ENCODE measurements at regions not wholly inside any gene's neighbourhood (a gene's known extent, or its start where the extent isn't known, plus 50 kb on each side); places are given as distances from the start of the nearest gene placed in this dataset.

- no peaks in the 10 kb centered on the region for H3K36me3 ChIP-seq
- H3K27ac ChIP-seq, result no peak overlapping the region
- no peak overlapping the region for H3K4me3 ChIP-seq (replicated peaks in 1 of 3)
- 84 to 85% methylated on average over 4 of the region's 4 CpGs for WGBS, 2 donors
- intact Hi-C loops (cut with DNase I), result no loop called here
- H3K4me1 ChIP-seq, result peaks cover 0 to 29% of the 10 kb centered on the region in 2 donors
- H3K27me3 ChIP-seq, result no peaks in the 10 kb centered on the region
- DNase-seq, result no peak
- H3K9me3 ChIP-seq, result no peaks in the 10 kb centered on the region
- no peak for TF ChIP-seq POLR2A (IDR thresholded peaks at IDR 0.05)
These were observed 526.9 kb downstream of the RFC3 start for GRCh38 chr13:34344816-34345215.

- intact Hi-C loops (cut with DNase I), result no loop called here
- H3K36me3 ChIP-seq, result no peaks in the 10 kb centered on the region
- DNase-seq, result no peak
- no peaks in the 10 kb centered on the region for H3K27me3 ChIP-seq
- H3K4me1 ChIP-seq, result peaks cover 0 to 29% of the 10 kb centered on the region in 2 donors
- no peaks in the 10 kb centered on the region for H3K9me3 ChIP-seq
- 75 to 76% methylated on average over 7 of the region's 7 CpGs for WGBS, 2 donors
- no peak overlapping the region for H3K27ac ChIP-seq
- TF ChIP-seq CTCF (IDR thresholded peaks at IDR 0.05) (no peak), POLR2A (IDR thresholded peaks at IDR 0.05) (no peak)
- H3K4me3 ChIP-seq (replicated peaks in 1 of 3), result no peak overlapping the region
These were observed 527.5 kb downstream of the RFC3 start for GRCh38 chr13:34345258-34345965.

- TF ChIP-seq POLR2A (IDR thresholded peaks at IDR 0.05) (no peak), CTCF (IDR thresholded peaks at IDR 0.05) (no peak)
- intact Hi-C loops (cut with DNase I), result no loop called here
- no peak for DNase-seq
- no peaks in the 10 kb centered on the region for H3K36me3 ChIP-seq
- no peak overlapping the region for H3K27ac ChIP-seq
- 85 to 88% methylated on average over 4 of the region's 4 CpGs for whole genome bisulfite sequencing, 2 donors
- H3K4me1 ChIP-seq, result peaks cover 0 to 29% of the 10 kb centered on the region in 2 donors
- no peaks in the 10 kb centered on the region for H3K27me3 ChIP-seq
- H3K9me3 ChIP-seq, result no peaks in the 10 kb centered on the region
- no peak overlapping the region for H3K4me3 ChIP-seq (replicated peaks in 1 of 3)
These were observed 528.7 kb downstream of the RFC3 start for GRCh38 chr13:34346626-34347025.

GRCh38 chr13:34347784-34348573 is 530.0 kb downstream of the RFC3 start:
- Histone ChIP-seq H3K27me3 (no peaks in the 10 kb centered on the region), H3K4me3 (replicated peaks in 1 of 3) (no peak overlapping the region), H3K36me3 (no peaks in the 10 kb centered on the region), H3K4me1 (peaks cover 0 to 29% of the 10 kb centered on the region in 2 donors), H3K27ac (no peak overlapping the region), H3K9me3 (no peaks in the 10 kb centered on the region)
- WGBS, 2 donors, result 60% methylated on average over 10 of the region's 10 CpGs
- intact Hi-C loops (cut with DNase I), result no loop called here
- no peak for TF ChIP-seq POLR2A (IDR thresholded peaks at IDR 0.05)
- TF ChIP-seq CTCF (IDR thresholded peaks at IDR 0.05), result no peak
- DNase-seq, result peak; percentile 18 to 42

DNA sequence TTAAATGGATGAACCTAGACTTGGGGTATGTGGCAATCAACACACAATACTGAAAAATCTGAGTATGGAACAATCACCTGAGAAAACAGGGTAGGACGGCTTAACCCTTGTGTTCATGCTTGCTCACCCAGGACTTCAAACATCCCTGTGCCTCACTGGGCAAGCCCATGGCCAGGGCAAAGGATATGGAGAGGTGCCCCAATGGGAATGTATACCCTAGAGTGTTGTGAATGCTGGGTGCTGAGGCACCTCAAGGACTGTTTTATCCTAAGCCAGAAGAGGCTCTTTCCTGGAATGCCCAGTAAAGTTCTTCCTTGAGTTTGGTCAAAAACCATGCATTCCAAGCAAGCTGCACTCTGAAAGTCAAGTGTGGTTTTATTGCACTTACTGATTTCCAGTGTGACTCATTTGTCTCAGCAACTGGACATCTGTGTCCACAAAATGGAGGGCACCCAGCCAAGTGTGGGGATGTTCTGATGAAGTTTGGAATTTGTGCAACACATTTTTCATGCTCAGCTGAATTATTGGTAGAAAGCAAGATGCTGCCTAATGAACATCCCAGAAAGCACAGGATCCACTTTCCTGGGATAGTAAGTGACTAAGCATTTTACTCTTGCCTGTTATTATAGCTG is 531.3 kb downstream of the RFC3 start:
- H3K9me3 ChIP-seq, result no peaks in the 10 kb centered on the region
- H3K4me1 ChIP-seq, result peaks cover 0 to 29% of the 10 kb centered on the region in 2 donors
- 46 to 83% methylated on average over 1 of the region's 1 CpG for WGBS, 2 donors
- peak overlapping the region in 1 of 3 donors; percentile 48 for H3K27ac ChIP-seq
- H3K36me3 ChIP-seq, result no peaks in the 10 kb centered on the region
- intact Hi-C loops (cut with DNase I), result no loop called here
- DNase-seq, result peak; percentile 77 to 79
- H3K27me3 ChIP-seq, result no peaks in the 10 kb centered on the region
- H3K4me3 ChIP-seq (replicated peaks in 1 of 3), result no peak overlapping the region
- TF ChIP-seq CTCF (IDR thresholded peaks at IDR 0.05) (no peak), POLR2A (IDR thresholded peaks at IDR 0.05) (no peak)

Data from thyroid gland (tissue), 4 donors.